ENCODE measurements at regions not wholly inside any gene's neighbourhood (a gene's known extent, or its start where the extent isn't known, plus 50 kb on each side); places are given as distances from the start of the nearest gene placed in this dataset.

DNA sequence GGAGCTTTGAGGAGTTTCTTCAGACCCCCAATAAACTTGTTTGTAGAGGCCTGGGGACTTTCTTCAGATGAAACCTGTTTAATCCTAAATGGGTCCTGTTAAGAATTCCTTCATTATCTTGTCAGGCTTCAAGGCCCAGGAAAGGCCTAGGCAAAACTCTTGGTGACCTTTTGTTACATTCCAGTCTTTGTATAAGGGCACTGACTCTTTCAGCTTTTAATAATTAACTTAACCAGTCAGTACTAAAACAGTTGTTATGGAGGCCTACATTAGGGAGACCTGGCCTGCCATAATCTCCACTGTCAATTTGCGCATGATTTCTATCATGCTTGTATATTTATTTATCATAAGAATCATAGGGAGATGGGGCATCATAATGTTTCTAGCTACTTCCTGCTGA, 110.2 kb downstream of the FCRL5 start (continued):
- TF ChIP-seq PBX3 (IDR thresholded peaks at IDR 0.05) (no peak), TCF12 (IDR thresholded peaks at IDR 0.05) (no peak), FOXJ3 (CRISPR knock-in tag; IDR thresholded peaks at IDR 0.05) (no peak), YY1 (IDR thresholded peaks at IDR 0.05; ENCODE audit: low read depth) (no peak)

GRCh38 chr1:157439302-157439954, 112.9 kb downstream of the FCRL5 start:
- Histone ChIP-seq H3K27ac (ENCODE audit: low read depth in 2 of 2, low read length in 1 of 2) (no peak overlapping the region), H3K9ac (no peak overlapping the region), H3F3A (replicated peaks; ENCODE audit: insufficient read depth) (no peaks in the 10 kb centered on the region), H4K20me1 (ENCODE audit: insufficient read depth) (no peaks in the 10 kb centered on the region), H3K4me1 (ENCODE audit: control insufficient read depth in 1 of 2, insufficient read depth in 2 of 2, low read depth in 1 of 2, low read length in 1 of 2) (no peaks in the 10 kb centered on the region), H3K79me2 (ENCODE audit: insufficient read depth) (no peaks in the 10 kb centered on the region), H3K36me3 (replicated peaks in 1 of 2; ENCODE audit: control insufficient read depth in 1 of 2, insufficient read depth in 2 of 2, low read length in 1 of 2) (no peaks in the 10 kb centered on the region), H2AFZ (ENCODE audit: low read depth) (no peak overlapping the region), H3K4me2 (no peak overlapping the region), H3K27me3 (ENCODE audit: insufficient read depth) (peaks cover 7% of the 10 kb centered on the region; the same call in 1 of the 2 replicates), H3K9me2 (no peaks in the 10 kb centered on the region), H3K4me3 (ENCODE audit: low read depth in 2 of 2, low read length in 1 of 2) (no peak overlapping the region), H3K9me3 (no peaks in the 10 kb centered on the region)
- ChIA-PET POLR2A (no interaction called here), CTCF (interaction anchor here (0.6 kb wide), 1 partner anchor 37 kb away, joined by 3 read pairs; no protein-coding TSS in a partner anchor)
- no peak for TF ChIP-seq JUND (IDR thresholded peaks at IDR 0.05)
- no peak for TF ChIP-seq GABPA (IDR thresholded peaks at IDR 0.05; ENCODE audit: low read depth)
- TF ChIP-seq TCF12 (IDR thresholded peaks at IDR 0.05), result no peak
- no peak for TF ChIP-seq NRF1 (IDR thresholded peaks at IDR 0.05; ENCODE audit: low read depth, low read length)
- no peak for TF ChIP-seq SIN3A (IDR thresholded peaks at IDR 0.05; ENCODE audit: borderline replicate concordance, low read depth, low read length)
- no peak for TF ChIP-seq MEF2A (IDR thresholded peaks at IDR 0.05; ENCODE audit: borderline replicate concordance, low read depth)
- no peak for TF ChIP-seq EZH2phosphoT487 (IDR thresholded peaks at IDR 0.05; ENCODE audit: borderline replicate concordance, low read depth)
- no peak for TF ChIP-seq RFX5 (IDR thresholded peaks at IDR 0.05; ENCODE audit: low read length)
- TF ChIP-seq USF2 (IDR thresholded peaks at IDR 0.05; ENCODE audit: borderline replicate concordance, low read depth, low read length), result no peak
- WGBS (ENCODE audit: low lambda C conversion rate), result 7% methylated on average over 5 of the region's 5 CpGs
- DNase-seq, result no peak

GRCh38 chr1:157438613-157439012, 113.7 kb downstream of the FCRL5 start:
- ChIA-PET POLR2A (no interaction called here), CTCF (no interaction called here)
- Histone ChIP-seq H3K4me2 (no peak overlapping the region), H3K4me1 (ENCODE audit: control insufficient read depth in 1 of 2, insufficient read depth in 2 of 2, low read depth in 1 of 2, low read length in 1 of 2) (no peaks in the 10 kb centered on the region), H2AFZ (ENCODE audit: low read depth) (no peak overlapping the region), H3K4me3 (ENCODE audit: low read depth in 2 of 2, low read length in 1 of 2) (no peak overlapping the region), H3K9ac (no peak overlapping the region), H3K9me2 (no peaks in the 10 kb centered on the region), H3F3A (replicated peaks; ENCODE audit: insufficient read depth) (no peaks in the 10 kb centered on the region), H3K27me3 (ENCODE audit: insufficient read depth) (peaks cover 7% of the 10 kb centered on the region; the same call in 1 of the 2 replicates), H3K27ac (ENCODE audit: low read depth in 2 of 2, low read length in 1 of 2) (no peak overlapping the region), H4K20me1 (ENCODE audit: insufficient read depth) (no peaks in the 10 kb centered on the region), H3K9me3 (no peaks in the 10 kb centered on the region), H3K36me3 (replicated peaks in 1 of 2; ENCODE audit: control insufficient read depth in 1 of 2, insufficient read depth in 2 of 2, low read length in 1 of 2) (no peaks in the 10 kb centered on the region), H3K79me2 (ENCODE audit: insufficient read depth) (no peaks in the 10 kb centered on the region)
- no peak for DNase-seq
- TF ChIP-seq CTCF (IDR thresholded peaks at IDR 0.05), result no peak
- TF ChIP-seq RAD21 (IDR thresholded peaks at IDR 0.05; ENCODE audit: low read length), result no peak
- no peak for TF ChIP-seq POLR2AphosphoS5 (IDR thresholded peaks at IDR 0.05; ENCODE audit: low read depth, low read length)
- TF ChIP-seq USF1 (IDR thresholded peaks at IDR 0.05; ENCODE audit: borderline replicate concordance, low read depth), result no peak
- no peak for TF ChIP-seq FOSL2 (IDR thresholded peaks at IDR 0.05; ENCODE audit: borderline replicate concordance, low read depth)
- TF ChIP-seq TEAD4 (IDR thresholded peaks at IDR 0.05; ENCODE audit: borderline replicate concordance, insufficient read depth), result no peak
- TF ChIP-seq FOXJ3 (CRISPR knock-in tag; IDR thresholded peaks at IDR 0.05), result no peak
- TF ChIP-seq FOXM1 (IDR thresholded peaks at IDR 0.05; ENCODE audit: low read depth), result no peak
- no peak for TF ChIP-seq RFX5 (IDR thresholded peaks at IDR 0.05; ENCODE audit: low read length)
- no peak for TF ChIP-seq TCF12 (IDR thresholded peaks at IDR 0.05)
- TF ChIP-seq EZH2phosphoT487 (IDR thresholded peaks at IDR 0.05; ENCODE audit: borderline replicate concordance, low read depth), result no peak
- TF ChIP-seq YY1 (IDR thresholded peaks at IDR 0.05; ENCODE audit: low read depth), result no peak
- no peak for TF ChIP-seq RXRA (IDR thresholded peaks at IDR 0.05; ENCODE audit: borderline replicate concordance, low read depth)
- TF ChIP-seq MXI1 (IDR thresholded peaks at IDR 0.05; ENCODE audit: low read depth, low read length), result no peak

All from SK-N-SH (cell line).